ENCODE measurements at regions not wholly inside any gene's neighbourhood (a gene's known extent, or its start where the extent isn't known, plus 50 kb on each side); places are given as distances from the start of the nearest gene placed in this dataset.

- TF ChIP-seq CTCF (tag by site-specific recombination; IDR thresholded peaks at IDR 0.05): no peak
- TF ChIP-seq ZXDB (tag by site-specific recombination; IDR thresholded peaks at IDR 0.05): no peak
- TF ChIP-seq, protein P1, sequence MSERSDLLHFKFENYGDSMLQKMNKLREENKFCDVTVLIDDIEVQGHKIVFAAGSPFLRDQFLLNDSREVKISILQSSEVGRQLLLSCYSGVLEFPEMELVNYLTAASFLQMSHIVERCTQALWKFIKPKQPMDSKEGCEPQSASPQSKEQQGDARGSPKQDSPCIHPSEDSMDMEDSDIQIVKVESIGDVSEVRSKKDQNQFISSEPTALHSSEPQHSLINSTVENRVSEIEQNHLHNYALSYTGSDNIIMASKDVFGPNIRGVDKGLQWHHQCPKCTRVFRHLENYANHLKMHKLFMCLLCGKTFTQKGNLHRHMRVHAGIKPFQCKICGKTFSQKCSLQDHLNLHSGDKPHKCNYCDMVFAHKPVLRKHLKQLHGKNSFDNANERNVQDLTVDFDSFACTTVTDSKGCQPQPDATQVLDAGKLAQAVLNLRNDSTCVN (tag by site-specific recombination; optimal IDR thresholded peaks at IDR 0.05): no peak
Measured at GRCh38 chr13:68007576-68007975, 777.4 kb upstream of the PCDH9 start.
